Mucosa of descending colon (tissue), 3 donors: ENCODE measurements at regions not wholly inside any gene's neighbourhood (a gene's known extent, or its start where the extent isn't known, plus 50 kb on each side); places are given as distances from the start of the nearest gene placed in this dataset.

Experiments
- ATAC-seq: fragments of 200-7000 bp; cut with Tn5 transposase; one replicate; pipeline ENCODE4 v1.9.1; 2020; ENCODE audit warnings: mild to moderate bottlenecking, moderate library complexity
- DNase-seq, 3 donors: peaks; one replicate each; pipeline ENCODE4 v3.0.0-alpha.2; 2020
- H3K36me3 ChIP-seq: fragments of 200-600 bp; one replicate; pipeline ENCODE4 v1.8.0; 2021; ENCODE audit warnings: low read depth, mild to moderate bottlenecking
- H3K4me1 ChIP-seq: fragments of 200-600 bp; one replicate; pipeline ENCODE4 v1.8.0; 2021; ENCODE audit warnings: low read depth, mild to moderate bottlenecking
- H3K4me3 ChIP-seq: fragments of 200-600 bp; one replicate; pipeline ENCODE4 v1.8.0; 2021; ENCODE audit warnings: mild to moderate bottlenecking
- H3K9me3 ChIP-seq: fragments of 200-600 bp; one replicate; pipeline ENCODE4 v1.8.0; 2021; ENCODE audit warnings: mild to moderate bottlenecking
- CTCF ChIP-seq: fragments of 200-600 bp; IDR thresholded peaks from one replicate; pipeline ENCODE4 v1.8.0; 2022; ENCODE audit warnings: antibody characterized with exemption, mild to moderate bottlenecking
- intact Hi-C, 2 donors: fragments of 100-400 bp; cut with DNase I in 1 of 2; cut with micrococcal nuclease in 1 of 2; formaldehyde crosslinking; loops; one replicate each; pipeline versions ENCODE4 v1.11.0 to v1.11.1; 2022; cut with DNase I, micrococcal nuclease
- donor health status: DM: no; HTN: no; CAD: no; lungs with moderate emphysema.
- donor health status: DM: no; HTN: no; CAD: no.
- donor health status: DM: no; HTN: yes; CAD: no.

DNA sequence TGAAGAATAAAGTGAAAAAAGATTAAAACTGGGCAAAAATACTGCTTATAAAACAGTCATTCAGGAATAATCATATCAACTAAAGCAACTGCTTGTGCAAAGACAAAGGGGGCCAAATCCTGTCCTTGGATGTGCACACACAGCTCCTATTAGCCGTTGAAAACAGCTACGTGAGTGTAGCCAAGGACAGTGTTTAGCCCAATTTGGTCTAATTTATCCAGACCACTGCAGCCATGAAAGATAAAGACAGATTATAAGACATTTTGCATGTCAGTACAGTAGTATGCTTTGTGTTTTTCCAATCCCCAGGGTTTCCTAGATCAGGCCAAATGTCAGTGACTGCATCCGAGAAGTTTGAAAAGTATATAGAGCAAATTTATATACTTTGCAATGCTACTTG lies 146.3 kb upstream of the PKN2 start:
- no peak for TF ChIP-seq CTCF
- no peaks in the 10 kb centered on the region for H3K36me3 ChIP-seq
- H3K4me3 ChIP-seq: no peak overlapping the region
- no peaks in the 10 kb centered on the region for H3K9me3 ChIP-seq
- DNase-seq (no peak), ATAC-seq (no peak)
- intact Hi-C loops: no loop called here
- H3K4me1 ChIP-seq: no peaks in the 10 kb centered on the region

GRCh38 chr1:88538222-88538899 lies 145.7 kb upstream of the PKN2 start:
- Histone ChIP-seq H3K4me3 (no peak overlapping the region), H3K9me3 (no peaks in the 10 kb centered on the region), H3K4me1 (no peaks in the 10 kb centered on the region), H3K36me3 (no peaks in the 10 kb centered on the region)
- DNase-seq (no peak), ATAC-seq (no peak)
- intact Hi-C loops: no loop called here
- no peak for TF ChIP-seq CTCF

DNA sequence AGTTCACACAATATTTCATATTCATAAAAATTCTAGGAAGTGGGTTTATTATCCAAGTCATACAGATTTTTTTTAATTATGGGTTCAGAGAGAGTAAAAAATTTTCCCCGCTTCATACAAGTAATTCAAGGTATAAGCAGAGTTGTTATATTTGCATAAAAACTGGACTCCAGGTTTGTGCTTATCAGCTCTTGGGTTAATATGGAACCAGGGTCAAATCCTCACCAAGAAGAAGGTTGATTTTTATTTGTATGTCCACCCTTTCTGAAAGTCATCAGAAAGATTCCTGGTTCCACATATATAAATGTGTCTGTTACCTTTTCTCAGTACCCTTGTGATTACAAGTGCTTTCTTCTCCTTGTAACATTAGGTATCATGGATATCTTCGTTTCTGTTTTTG lies 143.8 kb upstream of the PKN2 start:
- no peaks in the 10 kb centered on the region for H3K9me3 ChIP-seq
- no peak overlapping the region for H3K4me3 ChIP-seq
- intact Hi-C loops: no loop called here
- DNase-seq: no peak
- no peaks in the 10 kb centered on the region for H3K36me3 ChIP-seq
- ATAC-seq: no peak
- H3K4me1 ChIP-seq: no peaks in the 10 kb centered on the region
- no peak for TF ChIP-seq CTCF

- H3K4me3 ChIP-seq: no peak overlapping the region
- no peaks in the 10 kb centered on the region for H3K4me1 ChIP-seq
- no peaks in the 10 kb centered on the region for H3K36me3 ChIP-seq
- DNase-seq: no peak
- no peak for ATAC-seq
- TF ChIP-seq CTCF: no peak
- intact Hi-C loops: no loop called here
- H3K9me3 ChIP-seq: no peaks in the 10 kb centered on the region
Measured at GRCh38 chr1:88541596-88541995, 142.5 kb upstream of the PKN2 start.

DNA sequence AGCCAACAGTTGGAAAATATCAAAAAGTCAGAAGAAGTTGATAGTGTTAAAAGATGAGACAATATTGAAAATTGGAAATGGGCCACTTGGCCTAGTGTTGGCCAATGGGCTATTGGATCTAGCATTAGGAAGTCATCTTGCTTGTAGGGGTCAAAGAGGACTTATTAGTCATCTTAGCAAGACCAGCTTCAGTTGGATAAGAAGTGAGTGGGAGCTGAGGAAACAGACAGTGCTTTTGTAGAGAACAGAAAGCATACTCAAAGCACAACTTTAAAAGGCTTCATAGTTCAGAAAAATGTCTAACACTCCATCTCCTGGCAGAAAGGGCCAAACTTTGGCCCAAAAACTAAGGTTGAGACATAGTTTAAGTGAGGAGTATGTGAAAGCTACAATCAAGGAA lies 139.9 kb upstream of the PKN2 start:
- intact Hi-C loops: no loop called here
- H3K4me1 ChIP-seq: no peaks in the 10 kb centered on the region
- no peak for TF ChIP-seq CTCF
- ATAC-seq (no peak), DNase-seq (no peak)
- H3K4me3 ChIP-seq: no peak overlapping the region
- H3K36me3 ChIP-seq: no peaks in the 10 kb centered on the region
- H3K9me3 ChIP-seq: no peaks in the 10 kb centered on the region

DNA sequence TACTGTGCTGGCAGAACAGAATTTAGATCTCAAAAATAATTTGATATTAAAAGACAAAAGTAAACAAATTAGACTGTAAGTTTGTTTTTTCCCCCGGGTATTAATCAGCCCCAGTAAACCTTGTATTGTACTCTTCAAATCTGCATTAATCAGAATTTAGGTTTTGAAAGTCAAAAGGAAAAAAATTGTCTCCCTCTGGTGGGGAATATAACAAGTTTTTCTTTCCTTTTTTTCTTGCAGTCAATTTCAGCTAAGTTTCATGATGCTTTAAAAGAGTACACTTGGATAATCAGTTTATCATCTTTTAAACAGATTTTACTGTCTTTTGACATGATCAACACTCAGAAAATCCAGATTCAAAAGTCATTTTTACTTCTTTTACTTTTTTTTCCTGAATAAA lies 134.5 kb upstream of the PKN2 start:
- TF ChIP-seq CTCF: no peak
- DNase-seq: no peak
- intact Hi-C loops: no loop called here
- Histone ChIP-seq H3K9me3 (no peaks in the 10 kb centered on the region), H3K4me1 (no peaks in the 10 kb centered on the region), H3K36me3 (no peaks in the 10 kb centered on the region), H3K4me3 (no peak overlapping the region)
- ATAC-seq: no peak
